Activated T-helper 17 cell treated with anti-CD3 and anti-CD28 coated beads, Interleukin-2, amount 50 U/mL, for 72 hours (primary cell): ENCODE measurements at regions not wholly inside any gene's neighbourhood (a gene's known extent, or its start where the extent isn't known, plus 50 kb on each side); places are given as distances from the start of the nearest gene placed in this dataset.
"Not testable (repeated sequence)": the region's sequence is repeated elsewhere in the genome, so short reads cannot be mapped to it uniquely, and the experiment has no call there.

Experiments
- ATAC-seq: fragments of 150-1000 bp; cut with Tn5 transposase; replicated peaks from 2 replicates; pipeline ENCODE4 v1.10.0; 2021; ENCODE audit warnings: mild to moderate bottlenecking, moderate library complexity
- H3K27ac Mint-ChIP-seq: one replicate; pipeline ENCODE4 v1.8.0; 2022; ENCODE audit warnings: mixed read lengths
- H3K27me3 Mint-ChIP-seq: one replicate; pipeline ENCODE4 v1.8.0; 2022; ENCODE audit warnings: mixed read lengths
- H3K36me3 Mint-ChIP-seq: one replicate; pipeline ENCODE4 v1.8.0; 2022; ENCODE audit warnings: low read depth, mild to moderate bottlenecking, mixed read lengths
- H3K4me1 Mint-ChIP-seq: one replicate; pipeline ENCODE4 v1.8.0; 2022; ENCODE audit warnings: mixed read lengths
- H3K4me3 Mint-ChIP-seq: one replicate; pipeline ENCODE4 v1.8.0; 2022; ENCODE audit warnings: mild to moderate bottlenecking, mixed read lengths
- H3K9me3 Mint-ChIP-seq: one replicate; pipeline ENCODE4 v1.8.0; 2022; ENCODE audit warnings: mixed read lengths

GRCh38 chr12:30578426-30578825 is 117.2 kb downstream of the IPO8 start:
- H3K27me3 Mint-ChIP-seq = no peaks in the 10 kb centered on the region
- no peak overlapping the region for H3K4me3 Mint-ChIP-seq
- no peak for ATAC-seq
- H3K27ac Mint-ChIP-seq = no peak overlapping the region
- no peaks in the 10 kb centered on the region for H3K9me3 Mint-ChIP-seq
- no peaks in the 10 kb centered on the region for H3K4me1 Mint-ChIP-seq
- no peaks in the 10 kb centered on the region for H3K36me3 Mint-ChIP-seq

GRCh38 chr12:30573145-30573544 is 122.5 kb downstream of the IPO8 start:
- H3K27ac Mint-ChIP-seq = no peak overlapping the region
- no peak overlapping the region for H3K4me3 Mint-ChIP-seq
- no peaks in the 10 kb centered on the region for H3K36me3 Mint-ChIP-seq
- ATAC-seq = no peak
- no peaks in the 10 kb centered on the region for H3K4me1 Mint-ChIP-seq
- no peaks in the 10 kb centered on the region for H3K27me3 Mint-ChIP-seq
- no peaks in the 10 kb centered on the region for H3K9me3 Mint-ChIP-seq

- H3K27ac Mint-ChIP-seq = no peak overlapping the region
Observed at GRCh38 chr12:30570211-30570890, 125.3 kb downstream of the IPO8 start.

GRCh38 chr12:30569426-30569825 is 126.2 kb downstream of the IPO8 start:
- no peak for ATAC-seq
- no peaks in the 10 kb centered on the region for H3K4me1 Mint-ChIP-seq
- no peaks in the 10 kb centered on the region for H3K36me3 Mint-ChIP-seq
- H3K4me3 Mint-ChIP-seq = no peak overlapping the region
- no peaks in the 10 kb centered on the region for H3K27me3 Mint-ChIP-seq
- H3K9me3 Mint-ChIP-seq = no peaks in the 10 kb centered on the region
- H3K27ac Mint-ChIP-seq = no peak overlapping the region

More at GRCh38 chr12:30570211-30570890, 125.3 kb downstream of the IPO8 start:
- no peaks in the 10 kb centered on the region for H3K9me3 Mint-ChIP-seq
- ATAC-seq = no peak
- no peaks in the 10 kb centered on the region for H3K4me1 Mint-ChIP-seq
- H3K4me3 Mint-ChIP-seq = no peak overlapping the region
- H3K36me3 Mint-ChIP-seq = no peaks in the 10 kb centered on the region
- H3K27me3 Mint-ChIP-seq = no peaks in the 10 kb centered on the region

GRCh38 chr12:30568453-30568852 is 127.2 kb downstream of the IPO8 start:
- no peak overlapping the region for H3K4me3 Mint-ChIP-seq
- no peak for ATAC-seq

GRCh38 chr12:30567082-30567481 is 128.6 kb downstream of the IPO8 start:
- no peak overlapping the region for H3K27ac Mint-ChIP-seq
- no peaks in the 10 kb centered on the region for H3K4me1 Mint-ChIP-seq
- H3K4me3 Mint-ChIP-seq = no peak overlapping the region
- H3K36me3 Mint-ChIP-seq = no peaks in the 10 kb centered on the region
- H3K9me3 Mint-ChIP-seq = no peaks in the 10 kb centered on the region
- ATAC-seq = no peak
- H3K27me3 Mint-ChIP-seq = no peaks in the 10 kb centered on the region

More at GRCh38 chr12:30568453-30568852, 127.2 kb downstream of the IPO8 start:
- Mint-ChIP-seq H3K9me3 (no peaks in the 10 kb centered on the region), H3K27me3 (no peaks in the 10 kb centered on the region), H3K4me1 (no peaks in the 10 kb centered on the region), H3K36me3 (no peaks in the 10 kb centered on the region), H3K27ac (no peak overlapping the region)

- H3K4me3 Mint-ChIP-seq = no peak overlapping the region
- no peaks in the 10 kb centered on the region for H3K36me3 Mint-ChIP-seq
- no peak for ATAC-seq
- no peaks in the 10 kb centered on the region for H3K27me3 Mint-ChIP-seq
- peaks cover 8% of the 10 kb centered on the region for H3K9me3 Mint-ChIP-seq
- H3K27ac Mint-ChIP-seq = no peak overlapping the region
- H3K4me1 Mint-ChIP-seq = no peaks in the 10 kb centered on the region
Observed at GRCh38 chr12:30564394-30564793, 131.3 kb downstream of the IPO8 start.

- Mint-ChIP-seq H3K36me3 (no peaks in the 10 kb centered on the region), H3K4me3 (no peak overlapping the region), H3K4me1 (no peaks in the 10 kb centered on the region), H3K27ac (no peak overlapping the region), H3K27me3 (peaks cover 15% of the 10 kb centered on the region), H3K9me3 (peaks cover 9% of the 10 kb centered on the region)
- no peak for ATAC-seq
Observed at GRCh38 chr12:30548203-30548602, 147.5 kb downstream of the IPO8 start.

GRCh38 chr12:30546121-30546520 is 149.5 kb downstream of the IPO8 start:
- no peak overlapping the region for H3K4me3 Mint-ChIP-seq
- no peak overlapping the region for H3K27ac Mint-ChIP-seq
- H3K4me1 Mint-ChIP-seq = no peaks in the 10 kb centered on the region
- H3K9me3 Mint-ChIP-seq = peaks cover 21% of the 10 kb centered on the region
- no peak for ATAC-seq
- no peaks in the 10 kb centered on the region for H3K36me3 Mint-ChIP-seq
- peaks cover 8% of the 10 kb centered on the region for H3K27me3 Mint-ChIP-seq

- H3K4me1 Mint-ChIP-seq, H3K4me3 Mint-ChIP-seq, H3K27me3 Mint-ChIP-seq, ATAC-seq, H3K27ac Mint-ChIP-seq, H3K36me3 Mint-ChIP-seq: not testable (repeated sequence)
- peaks cover 21% of the 10 kb centered on the region for H3K9me3 Mint-ChIP-seq
Observed at GRCh38 chr12:30544704-30545103, 151.0 kb downstream of the IPO8 start.

- no peak overlapping the region for H3K4me3 Mint-ChIP-seq
- H3K36me3 Mint-ChIP-seq = no peaks in the 10 kb centered on the region
- H3K9me3 Mint-ChIP-seq = peaks cover 6% of the 10 kb centered on the region
- no peak for ATAC-seq
- H3K4me1 Mint-ChIP-seq = no peaks in the 10 kb centered on the region
- no peaks in the 10 kb centered on the region for H3K27me3 Mint-ChIP-seq
- H3K27ac Mint-ChIP-seq = no peak overlapping the region
Observed at GRCh38 chr12:30537228-30537627, 158.4 kb downstream of the IPO8 start.

- no peak overlapping the region for H3K27ac Mint-ChIP-seq
- H3K4me3 Mint-ChIP-seq = no peak overlapping the region
- ATAC-seq = no peak
- H3K36me3 Mint-ChIP-seq = no peaks in the 10 kb centered on the region
- no peaks in the 10 kb centered on the region for H3K9me3 Mint-ChIP-seq
- peaks cover 3% of the 10 kb centered on the region for H3K27me3 Mint-ChIP-seq
- H3K4me1 Mint-ChIP-seq = no peaks in the 10 kb centered on the region
Observed at GRCh38 chr12:30533558-30534265, 162.0 kb downstream of the IPO8 start.

- no peak for ATAC-seq
Observed at GRCh38 chr12:30531731-30532678, 163.7 kb downstream of the IPO8 start.

GRCh38 chr12:30529489-30530269 is 166.0 kb downstream of the IPO8 start:
- Mint-ChIP-seq H3K4me1 (no peaks in the 10 kb centered on the region), H3K27me3 (peaks cover 7% of the 10 kb centered on the region), H3K27ac (no peak overlapping the region), H3K9me3 (no peaks in the 10 kb centered on the region), H3K36me3 (no peaks in the 10 kb centered on the region), H3K4me3 (no peak overlapping the region)
- ATAC-seq = no peak

More at GRCh38 chr12:30531731-30532678, 163.7 kb downstream of the IPO8 start:
- Mint-ChIP-seq H3K4me3 (no peak overlapping the region), H3K36me3 (no peaks in the 10 kb centered on the region), H3K4me1 (no peaks in the 10 kb centered on the region), H3K27ac (no peak overlapping the region), H3K9me3 (no peaks in the 10 kb centered on the region), H3K27me3 (peaks cover 7% of the 10 kb centered on the region)
